Mesendoderm (in vitro differentiated cells): ENCODE measurements at regions not wholly inside any gene's neighbourhood (a gene's known extent, or its start where the extent isn't known, plus 50 kb on each side); places are given as distances from the start of the nearest gene placed in this dataset.

Source experiments
- DNase-seq: peaks from one replicate; pipeline ENCODE4 v3.0.0; 2013
- H2AK5ac ChIP-seq: 2 replicates; pipeline ENCODE4 v1.6.1; 2013; ENCODE audit warnings: low read length, inconsistent platforms
- H2BK120ac ChIP-seq: 2 replicates; pipeline ENCODE4 v1.6.1; 2013; ENCODE audit warnings: low read depth, mild to moderate bottlenecking, low read length, moderate library complexity, mixed read lengths
- H2BK15ac ChIP-seq: replicated peaks from 2 replicates; pipeline ENCODE4 v1.6.1; 2013; ENCODE audit warnings: low read depth, mild to moderate bottlenecking, moderate library complexity
- H2BK5ac ChIP-seq: 2 replicates; pipeline ENCODE4 v1.6.1; 2013; ENCODE audit warnings: low read length, inconsistent platforms
- H3K18ac ChIP-seq: 2 replicates; pipeline ENCODE4 v1.6.1; 2013; ENCODE audit warnings: mild to moderate bottlenecking, low read length, mixed read lengths
- H3K23ac ChIP-seq: one replicate; pipeline ENCODE4 v1.6.1; 2013; ENCODE audit warnings: low read length
- H3K27ac ChIP-seq: 2 replicates; pipeline ENCODE4 v1.5.1; 2013; ENCODE audit warnings: low read depth, mild to moderate bottlenecking, inconsistent platforms, low read length, moderate library complexity
- H3K27me3 ChIP-seq: 2 replicates; pipeline ENCODE4 v1.6.1; 2013; ENCODE audit warnings: low read length, control low read depth, mild to moderate bottlenecking, inconsistent platforms; ENCODE audit not compliant: insufficient read depth, poor library complexity
- H3K36me3 ChIP-seq: 2 replicates; pipeline ENCODE4 v1.6.1; 2013; ENCODE audit warnings: low read length, inconsistent platforms; ENCODE audit not compliant: control insufficient read depth, insufficient read depth
- H3K4ac ChIP-seq: one replicate; pipeline ENCODE4 v1.6.1; 2013; ENCODE audit warnings: low read depth, mild to moderate bottlenecking, low read length, moderate library complexity
- H3K4me1 ChIP-seq: 2 replicates; pipeline ENCODE4 v1.6.1; 2013; ENCODE audit warnings: low read depth, low read length, inconsistent platforms; ENCODE audit not compliant: control insufficient read depth
- H3K4me2 ChIP-seq: 2 replicates; pipeline ENCODE4 v1.6.1; 2013; ENCODE audit warnings: low read length
- H3K4me3 ChIP-seq: 2 replicates; pipeline ENCODE4 v1.5.1; 2013; ENCODE audit warnings: mild to moderate bottlenecking, low read length
- H3K56ac ChIP-seq: one replicate; pipeline ENCODE4 v1.6.1; 2013; ENCODE audit warnings: low read length
- H3K79me1 ChIP-seq: 2 replicates; pipeline ENCODE4 v1.6.1; 2013; ENCODE audit warnings: low read length, inconsistent platforms
- H3K79me2 ChIP-seq: 2 replicates; pipeline ENCODE4 v1.6.1; 2013; ENCODE audit warnings: mild to moderate bottlenecking, low read length; ENCODE audit not compliant: control insufficient read depth, insufficient read depth
- H3K9ac ChIP-seq: 2 replicates; pipeline ENCODE4 v1.6.1; 2013; ENCODE audit warnings: low read length, inconsistent platforms
- H4K5ac ChIP-seq: one replicate; pipeline ENCODE4 v1.6.1; 2013; ENCODE audit warnings: low read length
- H4K8ac ChIP-seq: one replicate; pipeline ENCODE4 v1.6.1; 2013; ENCODE audit warnings: low read depth, mild to moderate bottlenecking, control low read depth, low read length, moderate library complexity
- WGBS: extraction: QIAGEN DNeasy Blood & Tissue Kit; methylation state at CpG from one replicate; pipeline ENCODE4 v1.1.7; 2013; ENCODE audit warnings: low lambda C conversion rate, missing lambda C conversion rate; ENCODE audit not compliant: insufficient coverage; ENCODE audit errors: extremely low coverage; 5-methylcytosine and 5-hydroxymethylcytosine counted together

DNA sequence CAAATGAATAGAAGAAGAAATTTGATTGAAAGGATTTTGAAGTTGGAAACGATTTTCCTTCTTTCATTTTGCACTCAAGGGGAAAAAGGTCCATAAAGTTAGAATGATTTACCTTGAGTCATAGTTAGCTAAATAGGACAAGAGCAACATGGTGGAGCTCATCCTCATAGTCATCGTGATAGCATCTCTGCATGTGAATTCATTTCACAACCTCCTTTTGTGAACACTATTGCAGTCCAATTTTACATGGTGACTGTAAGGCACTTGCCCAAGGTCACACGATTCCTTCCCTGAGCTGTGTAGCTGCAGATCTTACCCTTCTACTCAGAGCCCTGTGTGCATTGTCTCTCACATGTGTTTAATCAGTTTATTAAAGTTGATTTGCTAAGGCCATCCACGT lies 359.8 kb upstream of the C2CD4B start:
- no peak overlapping the region for H2AK5ac ChIP-seq
- H2BK120ac ChIP-seq = no peak overlapping the region
- H3K56ac ChIP-seq = no peak overlapping the region
- H4K8ac ChIP-seq = no peak overlapping the region
- no peak overlapping the region for H3K4me2 ChIP-seq
- H3K4me1 ChIP-seq = peaks cover 25% of the 10 kb centered on the region
- no peak overlapping the region for H3K27ac ChIP-seq
- DNase-seq = no peak
- no peak overlapping the region for H4K5ac ChIP-seq
- H3K27me3 ChIP-seq = no peaks in the 10 kb centered on the region
- no peak overlapping the region for H3K18ac ChIP-seq
- H3K36me3 ChIP-seq = no peaks in the 10 kb centered on the region
- H3K79me1 ChIP-seq = peaks cover 2% of the 10 kb centered on the region
- H3K23ac ChIP-seq = no peak overlapping the region
- no peaks in the 10 kb centered on the region for H3K79me2 ChIP-seq
- no peak overlapping the region for H3K9ac ChIP-seq
- no CpG with 5 or more reads among the region's 4 CpGs for WGBS
- H2BK15ac ChIP-seq = no peak overlapping the region
- no peak overlapping the region for H2BK5ac ChIP-seq
- H3K4ac ChIP-seq = no peak overlapping the region
- H3K4me3 ChIP-seq = no peak overlapping the region

DNA sequence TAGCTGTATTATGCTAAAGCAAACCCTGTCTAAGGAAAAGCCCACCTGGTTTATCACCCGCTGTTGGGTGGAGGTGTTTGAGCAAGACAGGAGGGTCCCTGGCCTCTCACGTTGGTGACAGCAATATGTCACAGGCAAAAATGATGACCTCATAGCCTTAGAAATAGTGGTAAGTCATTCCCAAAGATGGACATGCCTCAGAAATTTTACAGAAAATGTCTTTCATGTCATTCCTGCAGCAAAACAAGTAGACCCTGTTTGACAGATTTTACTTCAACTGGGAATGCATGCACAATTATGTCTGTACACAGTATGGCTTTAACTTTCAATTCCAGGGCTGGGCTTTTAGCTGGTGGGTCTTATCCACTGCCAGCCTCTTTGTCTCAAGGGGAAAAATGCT lies 362.3 kb upstream of the C2CD4B start:
- H3K79me1 ChIP-seq = peaks cover 2% of the 10 kb centered on the region
- DNase-seq = no peak
- no peak overlapping the region for H3K4me2 ChIP-seq
- no CpG with 5 or more reads among the region's 2 CpGs for WGBS
- no peak overlapping the region for H2BK15ac ChIP-seq
- no peak overlapping the region for H3K9ac ChIP-seq
- no peak overlapping the region for H4K5ac ChIP-seq
- no peak overlapping the region for H3K23ac ChIP-seq
- H3K56ac ChIP-seq = no peak overlapping the region
- H3K36me3 ChIP-seq = no peaks in the 10 kb centered on the region
- H2BK120ac ChIP-seq = no peak overlapping the region
- no peak overlapping the region for H3K4me3 ChIP-seq
- H2BK5ac ChIP-seq = no peak overlapping the region
- no peak overlapping the region for H2AK5ac ChIP-seq
- H3K27me3 ChIP-seq = no peaks in the 10 kb centered on the region
- H3K18ac ChIP-seq = no peak overlapping the region
- no peak overlapping the region for H3K4ac ChIP-seq
- no peak overlapping the region for H4K8ac ChIP-seq
- H3K79me2 ChIP-seq = no peaks in the 10 kb centered on the region
- no peak overlapping the region for H3K27ac ChIP-seq
- H3K4me1 ChIP-seq = peaks cover 11% of the 10 kb centered on the region

DNA sequence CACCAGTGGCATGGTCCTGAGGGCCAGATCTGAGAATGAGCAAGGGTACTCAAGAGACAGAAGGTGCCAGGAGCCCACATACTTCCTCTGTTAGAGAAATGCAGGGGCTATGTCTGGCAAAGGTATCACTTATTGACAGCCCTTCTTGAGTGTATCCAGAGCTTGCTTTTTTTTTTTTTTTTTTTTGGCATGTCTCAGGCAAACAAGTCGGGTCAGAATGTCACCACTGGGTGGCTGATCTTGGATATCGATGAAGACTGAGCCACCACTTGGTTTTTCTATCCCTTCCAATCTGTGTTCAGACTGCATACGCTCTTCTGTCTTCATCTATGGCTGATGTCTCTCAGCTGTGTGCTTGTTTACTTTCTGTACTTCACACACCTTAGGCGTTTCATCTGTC lies 363.4 kb upstream of the C2CD4B start:
- Histone ChIP-seq H3K18ac (no peak overlapping the region), H2AK5ac (no peak overlapping the region), H3K4me3 (no peak overlapping the region), H3K56ac (peak overlapping the region; percentile 27), H3K9ac (no peak overlapping the region), H3K36me3 (no peaks in the 10 kb centered on the region), H3K79me2 (no peaks in the 10 kb centered on the region), H2BK15ac (no peak overlapping the region), H3K4me2 (no peak overlapping the region), H3K27ac (no peak overlapping the region), H3K23ac (no peak overlapping the region), H2BK120ac (no peak overlapping the region), H4K5ac (no peak overlapping the region), H3K79me1 (peaks cover 4% of the 10 kb centered on the region), H2BK5ac (no peak overlapping the region), H3K4ac (no peak overlapping the region), H3K27me3 (no peaks in the 10 kb centered on the region), H4K8ac (no peak overlapping the region), H3K4me1 (peaks cover 5% of the 10 kb centered on the region)
- no CpG with 5 or more reads among the region's 4 CpGs for WGBS
- DNase-seq = peak; percentile 63

DNA sequence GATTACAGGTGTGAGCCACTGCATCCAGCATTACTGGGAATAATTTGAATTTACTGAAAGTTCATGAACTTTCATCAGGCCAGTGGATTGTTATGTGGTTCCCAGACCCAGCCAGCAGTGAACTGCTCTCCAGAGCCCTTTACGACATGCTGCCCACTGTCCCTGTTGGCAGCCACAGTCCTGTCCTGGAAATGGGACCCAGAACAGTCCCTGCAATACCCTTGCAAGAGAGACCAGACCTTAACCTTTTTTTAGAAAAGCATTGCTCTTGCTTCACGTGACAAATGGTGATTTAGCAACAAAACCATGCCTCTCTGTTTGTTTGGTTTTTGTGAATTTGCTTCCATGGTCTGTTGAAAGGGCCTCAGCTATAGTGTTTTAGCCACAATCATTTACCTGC lies 367.3 kb upstream of the C2CD4B start:
- WGBS = no CpG with 5 or more reads among the region's 2 CpGs
- Histone ChIP-seq H2BK120ac (no peak overlapping the region), H3K4me2 (no peak overlapping the region), H2BK5ac (no peak overlapping the region), H3K79me2 (no peaks in the 10 kb centered on the region), H3K4me3 (no peak overlapping the region), H3K18ac (no peak overlapping the region), H3K4ac (no peak overlapping the region), H3K4me1 (peaks cover 9% of the 10 kb centered on the region), H3K27ac (no peak overlapping the region), H4K8ac (no peak overlapping the region), H3K23ac (no peak overlapping the region), H3K79me1 (peaks cover 4% of the 10 kb centered on the region), H3K27me3 (no peaks in the 10 kb centered on the region), H3K36me3 (no peaks in the 10 kb centered on the region), H2BK15ac (no peak overlapping the region), H3K9ac (no peak overlapping the region), H2AK5ac (no peak overlapping the region), H3K56ac (peak overlapping the region; percentile 27), H4K5ac (no peak overlapping the region)
- no peak for DNase-seq

DNA sequence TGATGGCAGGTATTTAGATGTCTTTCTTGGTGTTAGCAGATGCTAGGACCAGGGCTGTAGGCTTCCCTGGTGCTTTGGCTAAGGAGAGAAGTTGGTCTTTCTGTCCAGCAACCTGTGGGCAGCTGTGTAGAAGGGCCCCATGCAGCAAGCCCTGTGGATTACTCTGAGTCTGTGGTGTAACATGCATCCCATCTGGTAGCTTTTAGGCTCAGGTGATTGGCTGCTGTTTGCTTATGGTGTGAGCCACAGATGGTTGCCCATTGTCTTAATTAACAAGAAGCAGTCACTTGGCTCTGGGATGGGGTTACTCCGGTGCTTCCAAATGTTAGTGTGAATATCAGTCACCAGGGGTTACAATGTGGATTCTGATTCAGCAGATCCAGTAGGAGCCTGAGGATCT lies 368.6 kb upstream of the C2CD4B start:
- no peak overlapping the region for H3K4me3 ChIP-seq
- H3K79me2 ChIP-seq = no peaks in the 10 kb centered on the region
- no peak overlapping the region for H2BK5ac ChIP-seq
- peak; percentile 71 for DNase-seq
- no peak overlapping the region for H3K27ac ChIP-seq
- no peak overlapping the region for H2BK15ac ChIP-seq
- H3K27me3 ChIP-seq = no peaks in the 10 kb centered on the region
- peaks cover 5% of the 10 kb centered on the region for H3K4me1 ChIP-seq
- no peak overlapping the region for H3K9ac ChIP-seq
- no peak overlapping the region for H3K18ac ChIP-seq
- no CpG with 5 or more reads among the region's 1 CpG for WGBS
- no peak overlapping the region for H2AK5ac ChIP-seq
- H4K5ac ChIP-seq = no peak overlapping the region
- no peak overlapping the region for H3K4ac ChIP-seq
- H4K8ac ChIP-seq = no peak overlapping the region
- peaks cover 4% of the 10 kb centered on the region for H3K79me1 ChIP-seq
- H3K36me3 ChIP-seq = no peaks in the 10 kb centered on the region
- no peak overlapping the region for H2BK120ac ChIP-seq
- H3K56ac ChIP-seq = no peak overlapping the region
- H3K23ac ChIP-seq = no peak overlapping the region
- H3K4me2 ChIP-seq = no peak overlapping the region

- Histone ChIP-seq H3K27me3 (no peaks in the 10 kb centered on the region), H3K79me1 (peaks cover 4% of the 10 kb centered on the region)
These were observed 369.9 kb upstream of the C2CD4B start for GRCh38 chr15:62534996-62535395.

More at GRCh38 chr15:62534996-62535395, 369.9 kb upstream of the C2CD4B start:
- no peak overlapping the region for H4K8ac ChIP-seq
- no peak overlapping the region for H3K18ac ChIP-seq
- H3K4ac ChIP-seq = no peak overlapping the region
- H3K4me3 ChIP-seq = no peak overlapping the region
- H3K56ac ChIP-seq = no peak overlapping the region
- peaks cover 4% of the 10 kb centered on the region for H3K4me1 ChIP-seq
- H2BK15ac ChIP-seq = no peak overlapping the region
- WGBS = no CpG with 5 or more reads among the region's 2 CpGs
- no peak overlapping the region for H3K9ac ChIP-seq
- no peak overlapping the region for H2BK120ac ChIP-seq
- H4K5ac ChIP-seq = no peak overlapping the region
- H3K79me2 ChIP-seq = no peaks in the 10 kb centered on the region
- H3K36me3 ChIP-seq = no peaks in the 10 kb centered on the region
- no peak overlapping the region for H3K27ac ChIP-seq
- H2AK5ac ChIP-seq = no peak overlapping the region
- H3K4me2 ChIP-seq = no peak overlapping the region
- no peak overlapping the region for H3K23ac ChIP-seq
- H2BK5ac ChIP-seq = no peak overlapping the region
- no peak for DNase-seq
